Natural killer cell (primary cell): ENCODE measurements at regions not wholly inside any gene's neighbourhood (a gene's known extent, or its start where the extent isn't known, plus 50 kb on each side); places are given as distances from the start of the nearest gene placed in this dataset.

Source experiments
- ATAC-seq, 3 donors: fragments of 150-1000 bp in 2 of 3; fragments of 200-7000 bp in 1 of 3; cut with Tn5 transposase; 1 replicate in 1 of 3; 2 replicates in 2 of 3; pipeline ENCODE4 v1.10.0; 2021; ENCODE audit warnings: mild to moderate bottlenecking in 2 of 3, moderate library complexity in 2 of 3
- DNase-seq, 2 donors: peaks; one replicate each; pipeline versions ENCODE4 v3.0.0 to v3.0.0-alpha.2; 2013 to 2021; ENCODE audit warnings: mixed read lengths in 1 of 2
- H3K27ac ChIP-seq: one replicate; pipeline ENCODE4 v1.5.1; 2013; ENCODE audit warnings: mild to moderate bottlenecking, low read length
- H3K27me3 ChIP-seq: one replicate; pipeline ENCODE4 v1.6.1; 2013; ENCODE audit warnings: low read length; ENCODE audit not compliant: control insufficient read depth, insufficient read depth
- H3K36me3 ChIP-seq: one replicate; pipeline ENCODE4 v1.6.1; 2013; ENCODE audit warnings: low read length; ENCODE audit not compliant: control insufficient read depth, insufficient read depth
- H3K4me1 ChIP-seq: one replicate; pipeline ENCODE4 v1.6.1; 2013; ENCODE audit warnings: low read length; ENCODE audit not compliant: control insufficient read depth, insufficient read depth
- H3K4me3 ChIP-seq: one replicate; pipeline ENCODE4 v1.5.1; 2013; ENCODE audit warnings: low read length
- H3K9me3 ChIP-seq: one replicate; pipeline ENCODE4 v1.6.1; 2013; ENCODE audit warnings: low read length; ENCODE audit not compliant: control insufficient read depth, insufficient read depth
- H3K27ac Mint-ChIP-seq, 2 donors: one replicate each; pipeline ENCODE4 v1.8.0; 2022; ENCODE audit warnings: mild to moderate bottlenecking in 2 of 2, mixed read lengths in 2 of 2, moderate library complexity in 1 of 2
- H3K27me3 Mint-ChIP-seq, 2 donors: one replicate each; pipeline ENCODE4 v1.8.0; 2022; ENCODE audit warnings: low read depth in 2 of 2, mixed read lengths in 2 of 2
- H3K36me3 Mint-ChIP-seq: one replicate; pipeline ENCODE4 v1.8.0; 2022; ENCODE audit warnings: mixed read lengths
- H3K4me1 Mint-ChIP-seq, 2 donors: one replicate each; pipeline ENCODE4 v1.8.0; 2022; ENCODE audit warnings: mixed read lengths in 2 of 2
- H3K4me3 Mint-ChIP-seq: one replicate; pipeline ENCODE4 v1.8.0; 2022; ENCODE audit warnings: mild to moderate bottlenecking, moderate library complexity, mixed read lengths
- H3K9me3 Mint-ChIP-seq, 2 donors: one replicate each; pipeline ENCODE4 v1.8.0; 2022; ENCODE audit warnings: mixed read lengths in 2 of 2
- whole genome bisulfite sequencing: methylation state at CpG from one replicate; pipeline ENCODE4 v1.1.7; 2013; ENCODE audit warnings: missing lambda C conversion rate; ENCODE audit not compliant: insufficient coverage; 5-methylcytosine and 5-hydroxymethylcytosine counted together
- intact Hi-C: fragments of 100-400 bp; cut with micrococcal nuclease; formaldehyde crosslinking; loops from one replicate; pipeline ENCODE4 v1.14.2; 2022
- TF ChIP-seq, protein P1 (sequence below): fragments of 200-600 bp; IDR thresholded peaks from one replicate; pipeline ENCODE4 v1.8.0; 2022; ENCODE audit warnings: antibody characterized with exemption

- H3K27me3 Mint-ChIP-seq = no peaks in the 10 kb centered on the region
- no peaks in the 10 kb centered on the region for H3K9me3 ChIP-seq
- H3K9me3 Mint-ChIP-seq = peaks cover 11 to 15% of the 10 kb centered on the region in 2 donors
- ATAC-seq = no peak
- no peaks in the 10 kb centered on the region for H3K27me3 ChIP-seq
- H3K27ac Mint-ChIP-seq = no peak overlapping the region
- no peaks in the 10 kb centered on the region for H3K36me3 Mint-ChIP-seq
- no peak overlapping the region for H3K4me3 ChIP-seq
- DNase-seq = no peak
- no peaks in the 10 kb centered on the region for H3K4me1 Mint-ChIP-seq
- H3K27ac ChIP-seq = no peak overlapping the region
- no peak overlapping the region for H3K4me3 Mint-ChIP-seq
- H3K36me3 ChIP-seq = no peaks in the 10 kb centered on the region
- intact Hi-C loops = no loop called here
- H3K4me1 ChIP-seq = no peaks in the 10 kb centered on the region
- TF ChIP-seq, protein P1, sequence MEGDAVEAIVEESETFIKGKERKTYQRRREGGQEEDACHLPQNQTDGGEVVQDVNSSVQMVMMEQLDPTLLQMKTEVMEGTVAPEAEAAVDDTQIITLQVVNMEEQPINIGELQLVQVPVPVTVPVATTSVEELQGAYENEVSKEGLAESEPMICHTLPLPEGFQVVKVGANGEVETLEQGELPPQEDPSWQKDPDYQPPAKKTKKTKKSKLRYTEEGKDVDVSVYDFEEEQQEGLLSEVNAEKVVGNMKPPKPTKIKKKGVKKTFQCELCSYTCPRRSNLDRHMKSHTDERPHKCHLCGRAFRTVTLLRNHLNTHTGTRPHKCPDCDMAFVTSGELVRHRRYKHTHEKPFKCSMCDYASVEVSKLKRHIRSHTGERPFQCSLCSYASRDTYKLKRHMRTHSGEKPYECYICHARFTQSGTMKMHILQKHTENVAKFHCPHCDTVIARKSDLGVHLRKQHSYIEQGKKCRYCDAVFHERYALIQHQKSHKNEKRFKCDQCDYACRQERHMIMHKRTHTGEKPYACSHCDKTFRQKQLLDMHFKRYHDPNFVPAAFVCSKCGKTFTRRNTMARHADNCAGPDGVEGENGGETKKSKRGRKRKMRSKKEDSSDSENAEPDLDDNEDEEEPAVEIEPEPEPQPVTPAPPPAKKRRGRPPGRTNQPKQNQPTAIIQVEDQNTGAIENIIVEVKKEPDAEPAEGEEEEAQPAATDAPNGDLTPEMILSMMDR = no peak
These were observed 422.5 kb downstream of the HTR7 start for GRCh38 chr10:90435296-90435695.

DNA sequence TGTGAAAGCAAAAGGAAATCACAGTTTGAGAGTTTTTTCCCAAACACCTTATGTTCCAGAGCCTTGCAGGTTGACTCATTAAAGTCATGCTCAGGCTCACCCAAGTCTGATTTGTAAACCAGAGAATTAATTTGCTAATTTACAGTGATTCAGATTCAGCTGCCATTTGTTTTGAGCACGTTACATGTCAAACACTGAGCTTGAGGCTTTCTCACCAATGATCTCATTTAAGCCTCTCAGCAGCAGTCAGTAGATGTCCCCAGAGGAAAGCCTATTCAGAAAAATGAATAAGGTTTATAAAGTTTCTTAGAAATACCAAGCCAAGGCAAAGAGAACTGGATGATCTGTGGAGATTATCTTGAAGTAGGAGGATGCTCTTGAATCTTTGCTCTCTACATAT lies 420.4 kb downstream of the HTR7 start:
- no peak overlapping the region for H3K27ac Mint-ChIP-seq
- no peak overlapping the region for H3K4me3 ChIP-seq
- no peak overlapping the region for H3K4me3 Mint-ChIP-seq
- TF ChIP-seq, protein P1 = no peak
- H3K27ac ChIP-seq = no peak overlapping the region
- intact Hi-C loops = no loop called here
- H3K9me3 ChIP-seq = peaks cover 5% of the 10 kb centered on the region
- no peaks in the 10 kb centered on the region for H3K4me1 ChIP-seq
- no peaks in the 10 kb centered on the region for H3K27me3 Mint-ChIP-seq
- no peaks in the 10 kb centered on the region for H3K36me3 ChIP-seq
- DNase-seq = no peak
- H3K36me3 Mint-ChIP-seq = peaks cover 7% of the 10 kb centered on the region
- peaks cover 16 to 20% of the 10 kb centered on the region in 2 donors for H3K9me3 Mint-ChIP-seq
- H3K27me3 ChIP-seq = no peaks in the 10 kb centered on the region
- WGBS = 67% methylated on average over 1 of the region's 1 CpG
- H3K4me1 Mint-ChIP-seq = no peaks in the 10 kb centered on the region
- no peak for ATAC-seq

DNA sequence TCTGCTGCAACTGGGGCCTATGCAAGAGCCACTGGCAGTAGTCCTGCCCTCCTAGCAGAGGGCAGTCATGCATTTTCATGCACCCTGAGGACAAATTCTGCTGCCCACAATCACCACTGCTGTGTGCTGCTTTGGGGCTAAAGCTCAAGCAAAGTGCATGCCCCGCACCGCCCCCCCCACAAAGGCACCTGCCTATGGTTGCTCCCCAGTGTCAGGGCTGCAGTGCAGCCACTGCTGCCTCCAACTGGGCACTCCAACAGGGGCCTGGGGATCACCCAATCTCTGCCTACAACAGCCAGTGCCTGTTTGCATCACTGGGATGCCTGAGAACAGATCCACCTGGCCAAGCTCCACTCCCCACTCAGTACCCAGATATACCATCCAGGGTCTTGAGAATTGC lies 417.0 kb downstream of the HTR7 start:
- no peak overlapping the region for H3K27ac Mint-ChIP-seq

DNA sequence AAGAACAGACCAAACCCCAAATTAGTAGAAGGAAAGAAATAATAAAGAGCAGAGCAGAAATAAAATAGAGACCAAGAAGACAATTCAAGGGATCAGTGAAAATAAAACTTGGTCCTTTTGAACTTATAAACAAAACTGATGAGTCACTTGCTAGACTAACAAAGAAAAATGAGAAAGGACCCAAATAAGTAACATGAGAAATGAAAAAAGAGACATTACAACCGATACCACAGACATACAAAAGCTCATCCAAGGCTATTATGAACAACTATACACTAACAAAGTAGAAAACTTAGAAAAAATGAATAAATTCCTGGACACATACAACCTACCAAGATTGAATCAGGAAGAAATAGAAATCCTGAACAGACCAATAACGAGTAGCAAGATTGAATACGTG lies 414.5 kb downstream of the HTR7 start:
- WGBS = 86% methylated on average over 3 of the region's 3 CpGs
- intact Hi-C loops = no loop called here

More for the DNA sequence above, 417.0 kb downstream of the HTR7 start:
- H3K4me1 Mint-ChIP-seq = no peaks in the 10 kb centered on the region
- H3K4me3 Mint-ChIP-seq = no peak overlapping the region
- H3K36me3 Mint-ChIP-seq = peaks cover 7% of the 10 kb centered on the region
- 96% methylated on average over 2 of the region's 2 CpGs for WGBS
- H3K27ac ChIP-seq = no peak overlapping the region
- ATAC-seq (no peak), DNase-seq (no peak)
- H3K9me3 ChIP-seq = peaks cover 5% of the 10 kb centered on the region
- H3K27me3 ChIP-seq = no peaks in the 10 kb centered on the region
- TF ChIP-seq, protein P1 = no peak
- intact Hi-C loops = no loop called here
- H3K36me3 ChIP-seq = no peaks in the 10 kb centered on the region
- H3K27me3 Mint-ChIP-seq = no peaks in the 10 kb centered on the region
- no peaks in the 10 kb centered on the region for H3K4me1 ChIP-seq
- peaks cover 12 to 20% of the 10 kb centered on the region in 2 donors for H3K9me3 Mint-ChIP-seq
- no peak overlapping the region for H3K4me3 ChIP-seq

More for the DNA sequence above, 414.5 kb downstream of the HTR7 start:
- DNase-seq (no peak), ATAC-seq (no peak)
- Mint-ChIP-seq H3K4me1 (no peaks in the 10 kb centered on the region), H3K36me3 (peaks cover 7% of the 10 kb centered on the region), H3K27me3 (no peaks in the 10 kb centered on the region), H3K9me3 (peaks cover 12 to 33% of the 10 kb centered on the region in 2 donors), H3K27ac (no peak overlapping the region), H3K4me3 (no peak overlapping the region)
- no peak overlapping the region for H3K27ac ChIP-seq
- no peaks in the 10 kb centered on the region for H3K36me3 ChIP-seq
- H3K9me3 ChIP-seq = peaks cover 5% of the 10 kb centered on the region
- H3K4me1 ChIP-seq = no peaks in the 10 kb centered on the region
- TF ChIP-seq, protein P1 = no peak
- no peak overlapping the region for H3K4me3 ChIP-seq
- H3K27me3 ChIP-seq = no peaks in the 10 kb centered on the region
